Liver (tissue), 3 donors: ENCODE measurements at regions not wholly inside any gene's neighbourhood (a gene's known extent, or its start where the extent isn't known, plus 50 kb on each side); places are given as distances from the start of the nearest gene placed in this dataset.

ENCODE experiments used
- ATF3 ChIP-seq: IDR thresholded peaks from 2 replicates; pipeline ENCODE4 v1.6.1; 2016; ENCODE audit warnings: antibody characterized with exemption
- CTCF ChIP-seq: fragments of 150-350 bp; IDR thresholded peaks from 2 replicates; pipeline ENCODE4 v1.5.1; 2017; ENCODE audit warnings: improper control_type of control experiment, low read depth, low read length; ENCODE audit not compliant: missing input control
- EGR1 ChIP-seq, 2 donors: IDR thresholded peaks; 2 replicates each; pipeline ENCODE4 v1.6.1; 2016 to 2018; ENCODE audit warnings: antibody characterized with exemption in 2 of 2, low read depth in 2 of 2
- MAX ChIP-seq: IDR thresholded peaks from 2 replicates; pipeline ENCODE4 v1.6.1; 2016; ENCODE audit warnings: antibody characterized with exemption
- REST ChIP-seq: IDR thresholded peaks from 2 replicates; pipeline ENCODE4 v1.6.1; 2016; ENCODE audit warnings: antibody characterized with exemption, mild to moderate bottlenecking
- SP1 ChIP-seq: IDR thresholded peaks from 2 replicates; pipeline ENCODE4 v1.6.1; 2018; ENCODE audit warnings: antibody characterized with exemption, mild to moderate bottlenecking
- TAF1 ChIP-seq: conservative IDR thresholded peaks from 2 replicates; pipeline ENCODE4 v1.6.1; 2016; ENCODE audit warnings: antibody characterized with exemption, mild to moderate bottlenecking
- donor health status: healthy.
- donor health status: healthy.

GRCh38 chr5:93130624-93131490 is 450.2 kb downstream of the NR2F1-AS1 start:
- TF ChIP-seq TAF1: no peak
- no peak for TF ChIP-seq MAX
- no peak for TF ChIP-seq SP1
- no peak for TF ChIP-seq CTCF
- TF ChIP-seq ATF3: no peak
- TF ChIP-seq REST: no peak
- no peak for TF ChIP-seq EGR1 (IDR thresholded peaks at IDR 0.05; ENCODE audit: low read depth in 2 of 2)
